HCT116 (cell line): ENCODE measurements at regions not wholly inside any gene's neighbourhood (a gene's known extent, or its start where the extent isn't known, plus 50 kb on each side); places are given as distances from the start of the nearest gene placed in this dataset.

ENCODE experiments used
- ATAC-seq: fragments of 200-7000 bp; cut with Tn5 transposase; 2 replicates; pipeline ENCODE4 v1.9.1; 2020; ENCODE audit warnings: mild to moderate bottlenecking, moderate library complexity
- BruUV-seq: library from RNA; stranded (reverse); fragments of 400-500 nt; replicated peaks from 2 replicates; lab custom pipeline; 2021; lab: Mats Ljungman, UMichigan
- CTCF ChIA-PET: fragments of 300-600 bp; sonication (Branson Sonifier 250); formaldehyde crosslinking; loops from one replicate; lab custom pipeline; 2021; ENCODE audit warnings: antibody characterized with exemption; lab: Charles Lee
- POLR2A ChIA-PET: fragments of 300-600, 350-600 bp; sonication (Branson Sonifier 250); formaldehyde crosslinking; loops from one replicate; lab custom pipeline; 2021; ENCODE audit warnings: antibody characterized with exemption; lab: Charles Lee
- RAD21 ChIA-PET, 2 experiments: fragments of 300-600 bp; sonication (Branson Sonifier 250); formaldehyde crosslinking; loops; one replicate each; lab custom pipeline; 2023; ENCODE audit warnings: low total read pairs in 2 of 2; ENCODE audit not compliant: uncharacterized antibody in 2 of 2, unreplicated experiment in 2 of 2, low non-redundant PET in 1 of 2; lab: Charles Lee
- DNase-seq: peaks from one replicate; pipeline ENCODE4 v3.0.0-alpha.2; 2010; ENCODE audit warnings: low read depth, low spot score
- H2AFZ ChIP-seq: fragments of 200-600 bp; shearing (Covaris generic), sonication (generic); 2 replicates; pipeline ENCODE4 v1.6.1; 2017; ENCODE audit warnings: low read depth, mixed run types, mixed read lengths, antibody characterized with exemption, low read length; ENCODE audit not compliant: poor library complexity, severe bottlenecking
- H3K27ac ChIP-seq: 2 replicates; pipeline ENCODE4 v1.5.1; 2012; ENCODE audit warnings: low read depth, low read length
- H3K27me3 ChIP-seq: fragments of 200-600 bp; sonication (generic); 2 replicates; pipeline ENCODE4 v1.6.1; 2016; ENCODE audit warnings: mixed run types, low read length, mixed read lengths; ENCODE audit not compliant: insufficient read depth
- H3K36me3 ChIP-seq, 2 experiments: fragments of 200-500 bp in 1 of 2; fragments of 200-600 bp in 1 of 2; sonication (Bioruptor generic) in 1 of 2; sonication (generic) in 1 of 2; 2 replicates each; pipeline versions ENCODE4 v1.5.1 to v1.6.1; 2014 to 2016; ENCODE audit warnings: low read length in 2 of 2, inconsistent platforms in 1 of 2, mixed read lengths in 1 of 2, mixed run types in 1 of 2; ENCODE audit not compliant: insufficient read depth in 2 of 2, control insufficient read depth in 1 of 2
- H3K4me1 ChIP-seq, 2 experiments: fragments of 200-600 bp in 1 of 2; sonication (generic) in 1 of 2; 2 replicates each; pipeline versions ENCODE4 v1.5.1 to v1.6.1; 2012 to 2017; ENCODE audit warnings: low read length in 2 of 2, inconsistent platforms in 1 of 2, mild to moderate bottlenecking in 1 of 2, mixed read lengths in 1 of 2, mixed run types in 1 of 2, moderate library complexity in 1 of 2; ENCODE audit not compliant: insufficient read depth in 2 of 2, control insufficient read depth in 1 of 2
- H3K4me2 ChIP-seq: fragments of 200-600 bp; sonication (generic); 2 replicates; pipeline ENCODE4 v1.6.1; 2017; ENCODE audit warnings: mixed run types, low read length, mixed read lengths
- H3K4me3 ChIP-seq, 2 experiments: fragments of 200-600 bp in 1 of 2; sonication (generic) in 1 of 2; replicated peaks in 1 of 2; 2 replicates each; pipeline ENCODE4 v1.5.1; 2011 to 2016; ENCODE audit warnings: low read length in 2 of 2, control low read depth in 1 of 2, low read depth in 1 of 2, mild to moderate bottlenecking in 1 of 2, mixed read lengths in 1 of 2, mixed run types in 1 of 2
- H3K79me2 ChIP-seq: fragments of 200-600 bp; sonication (generic); 2 replicates; pipeline ENCODE4 v1.6.1; 2017; ENCODE audit warnings: mild to moderate bottlenecking, mixed run types, low read length, moderate library complexity, mixed read lengths; ENCODE audit not compliant: insufficient read depth
- H3K9ac ChIP-seq: fragments of 200-600 bp; sonication (generic); 2 replicates; pipeline ENCODE4 v1.6.1; 2016; ENCODE audit warnings: low read length, mixed read lengths
- H3K9me2 ChIP-seq: fragments of 200-600 bp; sonication (generic), shearing (Covaris generic); 2 replicates; pipeline ENCODE4 v1.6.1; 2017; ENCODE audit warnings: mixed run types, mild to moderate bottlenecking, moderate library complexity; ENCODE audit not compliant: insufficient read depth
- H3K9me3 ChIP-seq, 2 experiments: fragments of 200-500 bp in 1 of 2; fragments of 200-600 bp in 1 of 2; sonication (Bioruptor generic) in 1 of 2; sonication (generic) in 1 of 2; 2 replicates each; pipeline ENCODE4 v1.6.1; 2014 to 2017; ENCODE audit warnings: low read length in 2 of 2, mixed read lengths in 2 of 2, inconsistent platforms in 1 of 2, low read depth in 1 of 2, mild to moderate bottlenecking in 1 of 2, mixed run types in 1 of 2, moderate library complexity in 1 of 2; ENCODE audit not compliant: control insufficient read depth in 1 of 2, insufficient read depth in 1 of 2
- H4K20me1 ChIP-seq: fragments of 200-600 bp; sonication (generic), shearing (Covaris generic); 2 replicates; pipeline ENCODE4 v1.6.1; 2017; ENCODE audit warnings: mixed run types, mild to moderate bottlenecking, moderate library complexity; ENCODE audit not compliant: insufficient read depth
- ATF3 ChIP-seq: IDR thresholded peaks from 2 replicates; pipeline ENCODE4 v1.6.1; 2012
- CBX3 ChIP-seq: IDR thresholded peaks from 2 replicates; pipeline ENCODE4 v1.6.1; 2012; ENCODE audit warnings: low read depth
- CEBPB ChIP-seq: IDR thresholded peaks from 2 replicates; pipeline ENCODE4 v1.6.1; 2012; ENCODE audit warnings: low read depth
- ELF1 ChIP-seq: IDR thresholded peaks from 2 replicates; pipeline ENCODE4 v1.6.1; 2012; ENCODE audit warnings: low read depth, borderline replicate concordance
- EZH2phosphoT487 ChIP-seq: fragments of 200-600 bp; IDR thresholded peaks from 2 replicates; pipeline ENCODE4 v1.6.1; 2018; ENCODE audit warnings: antibody characterized with exemption, borderline replicate concordance
- FOSL1 ChIP-seq: IDR thresholded peaks from 2 replicates; pipeline ENCODE4 v1.6.1; 2012; ENCODE audit warnings: low read depth
- MAX ChIP-seq: IDR thresholded peaks from 2 replicates; pipeline ENCODE4 v1.6.1; 2012
- POLR2A ChIP-seq: IDR thresholded peaks from 2 replicates; pipeline ENCODE4 v1.7.0; 2011; ENCODE audit warnings: borderline replicate concordance; ENCODE audit not compliant: insufficient read depth, insufficient read length; ENCODE audit errors: extremely low read depth
- POLR2AphosphoS5 ChIP-seq: IDR thresholded peaks from 2 replicates; pipeline ENCODE4 v1.6.1; 2011; ENCODE audit warnings: mild to moderate bottlenecking, low read depth, low read length, moderate library complexity
- RAD21 ChIP-seq: IDR thresholded peaks from 2 replicates; pipeline ENCODE4 v1.6.1; 2012; ENCODE audit warnings: low read depth, mild to moderate bottlenecking
- SIN3A ChIP-seq: IDR thresholded peaks from 2 replicates; pipeline ENCODE4 v1.6.1; 2012; ENCODE audit warnings: low read depth
- SP1 ChIP-seq: IDR thresholded peaks from 2 replicates; pipeline ENCODE4 v1.6.1; 2012; ENCODE audit warnings: low read depth
- SRF ChIP-seq: IDR thresholded peaks from 2 replicates; pipeline ENCODE4 v1.6.1; 2012; ENCODE audit warnings: low read depth
- TCF7L2 ChIP-seq: IDR thresholded peaks from 2 replicates; pipeline ENCODE4 v1.7.0; 2011; ENCODE audit warnings: borderline replicate concordance, inconsistent platforms; ENCODE audit not compliant: insufficient read depth, insufficient read length; ENCODE audit errors: extremely low read depth
- ZNF274 ChIP-seq: fragments of 200-500 bp; sonication (Bioruptor generic); IDR thresholded peaks from 2 replicates; pipeline ENCODE4 v1.6.1; 2014; ENCODE audit warnings: mild to moderate bottlenecking, low read depth, low read length, inconsistent platforms
- intact Hi-C: fragments of 100-400 bp; cut with micrococcal nuclease; formaldehyde crosslinking; loops from 2 replicates; pipeline ENCODE4 v1.10.0; 2022
- TF ChIP-seq, protein P1 (sequence below), 3 experiments: fragments of 200-600 bp in 1 of 3; sonication (generic) in 1 of 3; IDR thresholded peaks in 2 of 3; conservative IDR thresholded peaks in 1 of 3; 2 replicates each; pipeline ENCODE4 v1.5.1; 2012 to 2017; ENCODE audit warnings: low read depth in 2 of 3, low read length in 2 of 3, antibody characterized with exemption in 1 of 3, borderline replicate concordance in 1 of 3, control low read depth in 1 of 3, mild to moderate bottlenecking in 1 of 3, mixed read lengths in 1 of 3, mixed run types in 1 of 3, moderate library complexity in 1 of 3; ENCODE audit not compliant: insufficient read depth in 1 of 3

GRCh38 chr5:5953584-5954274 lies 424.6 kb downstream of the MED10 start:
- CTCF ChIA-PET: no interaction called here

DNA sequence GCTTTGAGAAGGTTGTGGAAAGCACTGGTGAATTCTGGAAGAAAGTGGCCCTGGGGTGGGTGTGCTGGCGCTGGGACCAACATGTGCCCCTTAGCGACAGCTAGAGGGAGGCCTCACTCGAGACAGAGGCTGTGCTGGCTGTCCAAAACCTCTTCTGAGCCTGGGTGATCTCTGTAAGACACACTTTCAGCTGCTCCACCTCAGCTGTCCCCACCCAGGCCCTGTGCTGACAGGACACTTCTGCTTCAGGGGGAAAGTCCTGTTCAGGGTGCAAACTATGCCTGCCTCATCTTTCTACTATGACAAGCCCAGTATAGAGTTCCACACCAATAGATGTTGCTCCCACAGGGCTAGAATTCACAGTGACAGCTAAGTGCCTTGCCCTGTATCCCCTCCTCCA lies 426.4 kb downstream of the MED10 start:
- no peak for ATAC-seq
- TF ChIP-seq, protein P1, sequence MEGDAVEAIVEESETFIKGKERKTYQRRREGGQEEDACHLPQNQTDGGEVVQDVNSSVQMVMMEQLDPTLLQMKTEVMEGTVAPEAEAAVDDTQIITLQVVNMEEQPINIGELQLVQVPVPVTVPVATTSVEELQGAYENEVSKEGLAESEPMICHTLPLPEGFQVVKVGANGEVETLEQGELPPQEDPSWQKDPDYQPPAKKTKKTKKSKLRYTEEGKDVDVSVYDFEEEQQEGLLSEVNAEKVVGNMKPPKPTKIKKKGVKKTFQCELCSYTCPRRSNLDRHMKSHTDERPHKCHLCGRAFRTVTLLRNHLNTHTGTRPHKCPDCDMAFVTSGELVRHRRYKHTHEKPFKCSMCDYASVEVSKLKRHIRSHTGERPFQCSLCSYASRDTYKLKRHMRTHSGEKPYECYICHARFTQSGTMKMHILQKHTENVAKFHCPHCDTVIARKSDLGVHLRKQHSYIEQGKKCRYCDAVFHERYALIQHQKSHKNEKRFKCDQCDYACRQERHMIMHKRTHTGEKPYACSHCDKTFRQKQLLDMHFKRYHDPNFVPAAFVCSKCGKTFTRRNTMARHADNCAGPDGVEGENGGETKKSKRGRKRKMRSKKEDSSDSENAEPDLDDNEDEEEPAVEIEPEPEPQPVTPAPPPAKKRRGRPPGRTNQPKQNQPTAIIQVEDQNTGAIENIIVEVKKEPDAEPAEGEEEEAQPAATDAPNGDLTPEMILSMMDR (IDR thresholded peaks at IDR 0.05 in 2 of 3, conservative IDR thresholded peaks at IDR 0.05 in 1 of 3; ENCODE audit: borderline replicate concordance in 1 of 3, insufficient read depth in 1 of 3, low read depth in 2 of 3, low read length in 2 of 3): no peak
- TF ChIP-seq POLR2AphosphoS5 (no peak), MAX (no peak), SP1 (no peak), FOSL1 (no peak), EZH2phosphoT487 (no peak), CBX3 (no peak), RAD21 (no peak), SIN3A (no peak), SRF (no peak), ELF1 (no peak)

More at GRCh38 chr5:5953584-5954274, 424.6 kb downstream of the MED10 start:
- no peaks in the 10 kb centered on the region for H3K79me2 ChIP-seq
- no peak overlapping the region for H3K4me2 ChIP-seq
- intact Hi-C loops: no loop called here
- H4K20me1 ChIP-seq: no peaks in the 10 kb centered on the region
- POLR2A ChIA-PET: no interaction called here
- H3K4me1 ChIP-seq: no peaks in the 10 kb centered on the region
- RAD21 ChIA-PET: no interaction called here
- no peak overlapping the region for H3K9ac ChIP-seq
- no TSS peak for BruUV-seq
- no peak overlapping the region for H3K27ac ChIP-seq
- no peak for ATAC-seq
- no peaks in the 10 kb centered on the region for H3K9me2 ChIP-seq
- no peak overlapping the region for H3K4me3 ChIP-seq
- H3K27me3 ChIP-seq: no peaks in the 10 kb centered on the region
- no peak overlapping the region for H2AFZ ChIP-seq
- H3K36me3 ChIP-seq: no peaks in the 10 kb centered on the region
- DNase-seq: no peak
- TF ChIP-seq MAX: no peak
- TF ChIP-seq ATF3: no peak
- no peak for TF ChIP-seq CEBPB
- no peak for TF ChIP-seq ZNF274
- no peak for TF ChIP-seq TCF7L2
- no peak for TF ChIP-seq POLR2A
- TF ChIP-seq RAD21: no peak
- TF ChIP-seq, all 23 proteins: peak for 0
- H3K9me3 ChIP-seq: peaks cover 0 to 8% of the 10 kb centered on the region in 2 experiments; a peak in 1 of 4 replicates

More for the DNA sequence above, 426.4 kb downstream of the MED10 start:
- Histone ChIP-seq H3K36me3 (no peaks in the 10 kb centered on the region), H4K20me1 (no peaks in the 10 kb centered on the region), H3K4me1 (no peaks in the 10 kb centered on the region), H3K9me2 (no peaks in the 10 kb centered on the region), H3K79me2 (no peaks in the 10 kb centered on the region), H3K9ac (no peak overlapping the region), H3K27me3 (no peaks in the 10 kb centered on the region), H3K4me2 (no peak overlapping the region), H3K4me3 (no peak overlapping the region), H3K27ac (no peak overlapping the region), H3K9me3 (peaks cover 0 to 1% of the 10 kb centered on the region in 2 experiments; a peak in 1 of 4 replicates), H2AFZ (no peak overlapping the region)
- ChIA-PET POLR2A (no interaction called here), RAD21 (no interaction called here), CTCF (no interaction called here)
- no peak for DNase-seq
- intact Hi-C loops: no loop called here
- BruUV-seq: no TSS peak
